A673 (cell line): ENCODE measurements at regions not wholly inside any gene's neighbourhood (a gene's known extent, or its start where the extent isn't known, plus 50 kb on each side); places are given as distances from the start of the nearest gene placed in this dataset.

ENCODE experiments used
- BruUV-seq: library from RNA; stranded (reverse); fragments of 400-500 nt; replicated peaks from 2 replicates; lab custom pipeline; 2021; lab: Mats Ljungman, UMichigan
- CTCF ChIA-PET: fragments of 300-600 bp; sonication (Branson Sonifier 250); formaldehyde crosslinking; loops from one replicate; lab custom pipeline; 2022; ENCODE audit warnings: antibody characterized with exemption; lab: Charles Lee
- POLR2A ChIA-PET: fragments of 300-600 bp; sonication (Branson Sonifier 250); formaldehyde crosslinking; loops from one replicate; lab custom pipeline; 2022; ENCODE audit warnings: antibody characterized with exemption; ENCODE audit not compliant: low non-redundant PET; lab: Charles Lee
- DNase-seq: peaks from one replicate; pipeline ENCODE4 v3.0.0-alpha.2; 2015; ENCODE audit warnings: low spot score
- H3K27ac ChIP-seq: fragments of 200-600 bp; sonication (generic); 2 replicates; pipeline ENCODE4 v1.5.1; 2016; ENCODE audit warnings: mixed run types, low read depth, mild to moderate bottlenecking, mixed read lengths, antibody characterized with exemption, low read length; ENCODE audit not compliant: poor library complexity, severe bottlenecking
- H3K27me3 ChIP-seq: fragments of 200-600 bp; sonication (generic); replicated peaks from 2 replicates; pipeline ENCODE4 v1.6.1; 2017; ENCODE audit warnings: mixed run types, low read depth, mild to moderate bottlenecking, mixed read lengths, antibody characterized with exemption, low read length; ENCODE audit not compliant: insufficient read depth, poor library complexity
- H3K36me3 ChIP-seq: fragments of 200-600 bp; sonication (generic); 2 replicates; pipeline ENCODE4 v1.6.1; 2016; ENCODE audit warnings: mixed run types, mild to moderate bottlenecking, mixed read lengths, antibody characterized with exemption, low read length; ENCODE audit not compliant: insufficient read depth, poor library complexity, severe bottlenecking
- H3K4me1 ChIP-seq: fragments of 200-600 bp; sonication (generic); 2 replicates; pipeline ENCODE4 v1.6.1; 2017; ENCODE audit warnings: mixed run types, mild to moderate bottlenecking, mixed read lengths, antibody characterized with exemption, low read length; ENCODE audit not compliant: insufficient read depth, poor library complexity, severe bottlenecking
- H3K4me3 ChIP-seq: fragments of 200-600 bp; sonication (generic); 2 replicates; pipeline ENCODE4 v1.5.1; 2016; ENCODE audit warnings: low read depth, mixed run types, mild to moderate bottlenecking, mixed read lengths, low read length; ENCODE audit not compliant: poor library complexity, severe bottlenecking
- H3K9me3 ChIP-seq: fragments of 200-600 bp; sonication (generic); 2 replicates; pipeline ENCODE4 v1.6.1; 2016; ENCODE audit warnings: mixed run types, low read depth, mild to moderate bottlenecking, mixed read lengths, antibody characterized with exemption, low read length; ENCODE audit not compliant: poor library complexity, severe bottlenecking
- EZH2 ChIP-seq: fragments of 200-600 bp; sonication (generic); IDR thresholded peaks from 2 replicates; pipeline ENCODE4 v1.6.1; 2017; ENCODE audit warnings: borderline replicate concordance, low read depth, mild to moderate bottlenecking, mixed read lengths, antibody characterized with exemption, low read length; ENCODE audit not compliant: poor library complexity, severe bottlenecking
- intact Hi-C: fragments of 100-400 bp; cut with micrococcal nuclease; formaldehyde crosslinking; loops from one replicate; pipeline ENCODE4 v1.10.0; 2022; ENCODE audit not compliant: unreplicated experiment
- TF ChIP-seq, protein P1 (sequence below): fragments of 300-800, 200-600 bp; sonication (generic); conservative IDR thresholded peaks from 2 replicates; pipeline ENCODE4 v1.5.1; 2017; ENCODE audit warnings: low read depth, mild to moderate bottlenecking, antibody characterized with exemption, low read length, moderate library complexity, mixed read lengths

DNA sequence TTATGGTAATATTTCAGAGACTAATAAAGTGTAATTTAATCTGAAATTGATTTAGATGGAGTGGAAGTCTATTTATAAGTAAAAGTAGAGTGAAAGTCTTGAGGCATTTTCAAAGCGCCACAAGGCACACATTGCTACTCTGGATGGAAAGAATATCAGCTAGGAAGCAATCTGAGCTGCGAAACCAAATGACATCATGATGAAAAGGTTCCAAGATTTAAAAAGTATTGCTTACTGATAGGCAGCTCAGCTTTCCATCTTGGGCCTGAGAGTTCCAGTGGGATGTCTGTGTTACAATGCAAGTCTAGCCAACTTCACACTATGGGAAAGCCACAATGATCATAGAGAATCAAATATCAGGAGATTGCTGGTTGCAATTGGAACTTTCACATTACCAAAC, 126.9 kb upstream of the VGLL2 start:
- intact Hi-C loops: no loop called here
- Histone ChIP-seq H3K9me3 (no peaks in the 10 kb centered on the region), H3K4me1 (no peaks in the 10 kb centered on the region), H3K36me3 (no peaks in the 10 kb centered on the region), H3K27ac (no peak overlapping the region), H3K4me3 (no peak overlapping the region), H3K27me3 (no peaks in the 10 kb centered on the region)
- TF ChIP-seq, protein P1, sequence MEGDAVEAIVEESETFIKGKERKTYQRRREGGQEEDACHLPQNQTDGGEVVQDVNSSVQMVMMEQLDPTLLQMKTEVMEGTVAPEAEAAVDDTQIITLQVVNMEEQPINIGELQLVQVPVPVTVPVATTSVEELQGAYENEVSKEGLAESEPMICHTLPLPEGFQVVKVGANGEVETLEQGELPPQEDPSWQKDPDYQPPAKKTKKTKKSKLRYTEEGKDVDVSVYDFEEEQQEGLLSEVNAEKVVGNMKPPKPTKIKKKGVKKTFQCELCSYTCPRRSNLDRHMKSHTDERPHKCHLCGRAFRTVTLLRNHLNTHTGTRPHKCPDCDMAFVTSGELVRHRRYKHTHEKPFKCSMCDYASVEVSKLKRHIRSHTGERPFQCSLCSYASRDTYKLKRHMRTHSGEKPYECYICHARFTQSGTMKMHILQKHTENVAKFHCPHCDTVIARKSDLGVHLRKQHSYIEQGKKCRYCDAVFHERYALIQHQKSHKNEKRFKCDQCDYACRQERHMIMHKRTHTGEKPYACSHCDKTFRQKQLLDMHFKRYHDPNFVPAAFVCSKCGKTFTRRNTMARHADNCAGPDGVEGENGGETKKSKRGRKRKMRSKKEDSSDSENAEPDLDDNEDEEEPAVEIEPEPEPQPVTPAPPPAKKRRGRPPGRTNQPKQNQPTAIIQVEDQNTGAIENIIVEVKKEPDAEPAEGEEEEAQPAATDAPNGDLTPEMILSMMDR: no peak
- no peak for TF ChIP-seq EZH2
- POLR2A ChIA-PET: no interaction called here
- CTCF ChIA-PET: no interaction called here
- BruUV-seq: no TSS peak
- DNase-seq: no peak

DNA sequence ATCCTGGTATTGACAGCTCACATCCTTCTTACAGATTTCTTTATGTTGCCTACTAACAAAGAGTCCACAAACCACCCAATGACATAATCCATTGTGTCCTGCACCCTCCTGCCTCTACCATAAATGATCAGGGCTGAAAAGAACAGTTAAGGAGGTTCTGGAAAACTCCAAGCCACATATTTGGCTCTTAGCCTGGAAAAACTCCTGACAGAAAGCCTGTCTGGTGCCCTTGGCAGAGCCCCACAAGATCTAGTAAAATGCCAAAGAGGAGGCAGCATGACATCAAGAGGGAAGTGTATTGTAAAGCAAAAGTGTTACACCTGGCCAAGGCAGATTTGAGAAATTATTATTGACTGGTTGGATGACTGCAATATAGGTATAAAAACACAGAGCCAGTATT, 126.4 kb upstream of the VGLL2 start:
- H3K4me1 ChIP-seq: no peaks in the 10 kb centered on the region
- H3K27ac ChIP-seq: no peak overlapping the region
- H3K36me3 ChIP-seq: no peaks in the 10 kb centered on the region
- BruUV-seq: no TSS peak
- intact Hi-C loops: no loop called here
- CTCF ChIA-PET: no interaction called here
- no peak for TF ChIP-seq EZH2
- TF ChIP-seq, protein P1: no peak
- H3K9me3 ChIP-seq: no peaks in the 10 kb centered on the region
- H3K4me3 ChIP-seq: no peak overlapping the region
- no peak for DNase-seq
- POLR2A ChIA-PET: no interaction called here
- no peaks in the 10 kb centered on the region for H3K27me3 ChIP-seq

DNA sequence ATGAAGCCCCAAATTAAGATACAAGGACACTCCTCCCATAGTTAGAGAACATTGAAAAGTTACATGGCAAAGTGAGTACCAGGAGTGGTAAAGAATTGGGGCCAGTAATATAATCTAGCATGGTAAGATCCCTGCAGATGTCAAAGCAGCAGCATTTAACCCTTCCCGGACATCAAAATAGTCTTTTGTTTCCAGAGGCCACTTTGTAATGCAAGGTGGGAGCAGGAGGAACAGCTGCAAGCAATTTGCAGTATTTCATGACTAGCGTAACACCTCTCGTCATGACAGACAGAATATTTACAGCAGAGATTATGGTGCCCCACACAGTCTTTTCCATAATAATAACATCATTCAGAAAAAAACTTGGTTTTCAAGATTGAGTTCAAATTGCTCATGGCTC, 123.2 kb upstream of the VGLL2 start:
- ChIA-PET CTCF (no interaction called here), POLR2A (no interaction called here)
- Histone ChIP-seq H3K9me3 (no peaks in the 10 kb centered on the region), H3K27ac (no peak overlapping the region), H3K4me3 (no peak overlapping the region), H3K4me1 (no peaks in the 10 kb centered on the region), H3K36me3 (no peaks in the 10 kb centered on the region), H3K27me3 (no peaks in the 10 kb centered on the region)
- DNase-seq: no peak
- TF ChIP-seq, protein P1: no peak
- TF ChIP-seq EZH2: no peak
- BruUV-seq: no TSS peak
- intact Hi-C loops: no loop called here
